Activated naive CD8-positive, alpha-beta T cell treated with anti-CD3 and anti-CD28 coated beads, Interleukin-2, amount 10 ng/mL, durations not matched to agents 7 days and 5 days (primary cell): ENCODE measurements at regions not wholly inside any gene's neighbourhood (a gene's known extent, or its start where the extent isn't known, plus 50 kb on each side); places are given as distances from the start of the nearest gene placed in this dataset.

ENCODE experiments used
- ATAC-seq: fragments of 150-1000 bp; cut with Tn5 transposase; one replicate; pipeline ENCODE4 v1.10.0; 2021; ENCODE audit warnings: low read depth, moderate library complexity
- POLR2A ChIA-PET: fragments of 350-600 bp; sonication (Branson Sonifier 250); formaldehyde crosslinking; loops from one replicate; lab custom pipeline; 2021; ENCODE audit warnings: antibody characterized with exemption; lab: Charles Lee
- DNase-seq: peaks from one replicate; pipeline ENCODE4 v3.0.0; 2021
- H3K27ac Mint-ChIP-seq: one replicate; pipeline ENCODE4 v1.8.0; 2022; ENCODE audit warnings: mild to moderate bottlenecking, mixed read lengths
- H3K27me3 Mint-ChIP-seq: one replicate; pipeline ENCODE4 v1.8.0; 2022; ENCODE audit warnings: mild to moderate bottlenecking, moderate library complexity, mixed read lengths
- H3K36me3 Mint-ChIP-seq: one replicate; pipeline ENCODE4 v1.8.0; 2021; ENCODE audit warnings: mild to moderate bottlenecking, mixed read lengths
- H3K4me1 Mint-ChIP-seq: one replicate; pipeline ENCODE4 v1.8.0; 2021; ENCODE audit warnings: mixed read lengths
- H3K4me3 Mint-ChIP-seq: one replicate; pipeline ENCODE4 v1.8.0; 2022; ENCODE audit warnings: mild to moderate bottlenecking, moderate library complexity, mixed read lengths
- H3K9me3 Mint-ChIP-seq: one replicate; pipeline ENCODE4 v1.8.0; 2021; ENCODE audit warnings: mixed read lengths

GRCh38 chr21:32172106-32172505 is 106.7 kb downstream of the MIS18A start:
- no peaks in the 10 kb centered on the region for H3K4me1 Mint-ChIP-seq
- POLR2A ChIA-PET = no interaction called here
- H3K27ac Mint-ChIP-seq = no peak overlapping the region
- ATAC-seq (no peak), DNase-seq (no peak)
- peaks cover 20% of the 10 kb centered on the region for H3K27me3 Mint-ChIP-seq
- no peaks in the 10 kb centered on the region for H3K36me3 Mint-ChIP-seq
- H3K9me3 Mint-ChIP-seq = no peaks in the 10 kb centered on the region
- H3K4me3 Mint-ChIP-seq = no peak overlapping the region

DNA sequence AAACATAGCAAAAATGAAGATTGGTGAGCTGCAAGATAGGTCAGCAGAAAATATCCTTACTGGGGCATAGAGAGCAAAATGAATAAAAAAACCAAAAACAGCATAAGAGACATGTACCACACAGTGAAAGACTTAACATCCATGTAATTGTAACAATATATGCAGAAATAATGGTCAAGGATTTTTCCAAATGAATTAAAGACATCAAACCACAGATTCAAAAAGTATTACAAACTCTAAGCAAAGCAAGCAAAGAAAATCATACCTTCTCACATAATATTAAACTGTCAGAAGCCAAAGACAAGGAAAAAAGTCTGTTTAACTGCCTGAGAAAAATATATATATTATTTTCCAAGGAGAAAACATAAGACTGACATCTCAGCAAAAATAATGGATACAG is 111.3 kb downstream of the MIS18A start:
- no peaks in the 10 kb centered on the region for H3K36me3 Mint-ChIP-seq
- H3K4me1 Mint-ChIP-seq = no peaks in the 10 kb centered on the region
- H3K27ac Mint-ChIP-seq = no peak overlapping the region
- H3K27me3 Mint-ChIP-seq = peaks cover 25% of the 10 kb centered on the region
- DNase-seq (no peak), ATAC-seq (no peak)
- no peaks in the 10 kb centered on the region for H3K9me3 Mint-ChIP-seq
- POLR2A ChIA-PET = no interaction called here
- no peak overlapping the region for H3K4me3 Mint-ChIP-seq

DNA sequence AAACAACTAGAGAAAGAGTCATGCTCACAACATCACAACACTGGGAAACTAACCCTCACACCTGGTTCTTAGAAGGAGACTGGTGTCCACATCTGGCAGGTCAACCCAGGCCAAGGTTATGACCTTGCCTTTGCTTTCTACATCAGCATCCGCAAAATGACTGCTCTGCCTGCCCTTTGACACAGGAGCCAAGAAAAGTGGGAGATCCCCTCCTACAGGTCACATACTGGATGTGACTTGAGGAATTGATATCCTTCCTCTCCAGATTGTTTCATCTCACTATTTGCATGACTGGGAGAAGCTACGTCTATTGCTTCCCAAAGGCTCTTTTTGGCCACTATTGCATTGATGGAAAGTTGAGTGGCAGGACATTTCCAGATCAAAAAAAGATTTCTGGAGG is 115.5 kb downstream of the MIS18A start:
- Mint-ChIP-seq H3K4me1 (no peaks in the 10 kb centered on the region), H3K27ac (no peak overlapping the region), H3K9me3 (no peaks in the 10 kb centered on the region), H3K4me3 (no peak overlapping the region), H3K27me3 (peaks cover 21% of the 10 kb centered on the region), H3K36me3 (no peaks in the 10 kb centered on the region)
- ATAC-seq = no peak
- POLR2A ChIA-PET = no interaction called here
- DNase-seq = no peak

GRCh38 chr21:32162727-32163320 is 116.0 kb downstream of the MIS18A start:
- ATAC-seq (no peak), DNase-seq (no peak)
- no peaks in the 10 kb centered on the region for H3K9me3 Mint-ChIP-seq
- H3K36me3 Mint-ChIP-seq = no peaks in the 10 kb centered on the region
- H3K4me3 Mint-ChIP-seq = no peak overlapping the region
- peaks cover 16% of the 10 kb centered on the region for H3K27me3 Mint-ChIP-seq
- POLR2A ChIA-PET = no interaction called here
- no peaks in the 10 kb centered on the region for H3K4me1 Mint-ChIP-seq
- no peak overlapping the region for H3K27ac Mint-ChIP-seq

GRCh38 chr21:32155226-32155625 is 123.6 kb downstream of the MIS18A start:
- ATAC-seq (no peak), DNase-seq (no peak)
- no peaks in the 10 kb centered on the region for H3K4me1 Mint-ChIP-seq
- no peaks in the 10 kb centered on the region for H3K9me3 Mint-ChIP-seq
- POLR2A ChIA-PET = no interaction called here
- no peak overlapping the region for H3K4me3 Mint-ChIP-seq
- H3K36me3 Mint-ChIP-seq = no peaks in the 10 kb centered on the region
- no peak overlapping the region for H3K27ac Mint-ChIP-seq
- H3K27me3 Mint-ChIP-seq = peaks cover 8% of the 10 kb centered on the region

DNA sequence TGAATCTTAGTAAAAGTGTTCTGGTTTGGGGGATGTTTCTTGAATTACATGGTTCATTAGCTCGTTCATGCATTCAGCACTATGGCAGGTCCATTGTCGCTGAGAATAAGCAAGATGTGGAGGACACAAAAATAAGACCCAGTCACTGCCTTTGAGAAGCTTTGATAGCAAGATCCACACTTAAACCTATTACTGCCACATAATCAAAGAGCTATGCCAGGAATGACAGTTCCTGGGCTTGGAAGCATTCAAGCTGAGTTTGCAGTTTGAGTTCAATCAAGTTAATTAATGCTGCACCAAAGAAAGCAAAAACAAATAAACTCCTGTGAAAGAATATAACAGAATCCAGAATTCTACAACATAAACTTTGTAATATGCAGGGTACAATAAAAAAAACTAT is 131.8 kb downstream of the MIS18A start:
- Mint-ChIP-seq H3K27ac (no peak overlapping the region), H3K4me1 (no peaks in the 10 kb centered on the region), H3K36me3 (no peaks in the 10 kb centered on the region), H3K27me3 (peaks cover 4% of the 10 kb centered on the region), H3K4me3 (no peak overlapping the region), H3K9me3 (no peaks in the 10 kb centered on the region)
- no peak for ATAC-seq
- DNase-seq = no peak
- POLR2A ChIA-PET = no interaction called here

- H3K4me3 Mint-ChIP-seq = no peak overlapping the region
- POLR2A ChIA-PET = no interaction called here
- no peaks in the 10 kb centered on the region for H3K9me3 Mint-ChIP-seq
- ATAC-seq (no peak), DNase-seq (no peak)
- peaks cover 4% of the 10 kb centered on the region for H3K27me3 Mint-ChIP-seq
- no peaks in the 10 kb centered on the region for H3K36me3 Mint-ChIP-seq
- no peaks in the 10 kb centered on the region for H3K4me1 Mint-ChIP-seq
- no peak overlapping the region for H3K27ac Mint-ChIP-seq
These were observed 134.0 kb downstream of the MIS18A start for GRCh38 chr21:32144851-32145250.

- POLR2A ChIA-PET = no interaction called here
- Mint-ChIP-seq H3K9me3 (no peaks in the 10 kb centered on the region), H3K4me3 (no peak overlapping the region), H3K4me1 (no peaks in the 10 kb centered on the region), H3K36me3 (no peaks in the 10 kb centered on the region), H3K27me3 (peaks cover 4% of the 10 kb centered on the region), H3K27ac (no peak overlapping the region)
- ATAC-seq = no peak
- no peak for DNase-seq
These were observed 135.5 kb downstream of the MIS18A start for GRCh38 chr21:32143241-32143939.

- Mint-ChIP-seq H3K27me3 (peaks cover 2% of the 10 kb centered on the region), H3K9me3 (peaks cover 4% of the 10 kb centered on the region), H3K36me3 (no peaks in the 10 kb centered on the region), H3K4me3 (no peak overlapping the region), H3K27ac (no peak overlapping the region), H3K4me1 (peaks cover 3% of the 10 kb centered on the region)
- POLR2A ChIA-PET = no interaction called here
- no peak for ATAC-seq
- no peak for DNase-seq
These were observed 137.6 kb downstream of the MIS18A start for GRCh38 chr21:32141318-32141633.

GRCh38 chr21:32140604-32141317 is 138.1 kb downstream of the MIS18A start:
- Mint-ChIP-seq H3K27me3 (peaks cover 2% of the 10 kb centered on the region), H3K4me3 (no peak overlapping the region), H3K36me3 (no peaks in the 10 kb centered on the region), H3K9me3 (peaks cover 4% of the 10 kb centered on the region), H3K27ac (no peak overlapping the region), H3K4me1 (peaks cover 3% of the 10 kb centered on the region)
- POLR2A ChIA-PET = no interaction called here
- ATAC-seq = no peak
- DNase-seq = no peak

GRCh38 chr21:32140151-32140550 is 138.7 kb downstream of the MIS18A start:
- no peak for ATAC-seq
- Mint-ChIP-seq H3K27ac (no peak overlapping the region), H3K4me1 (peaks cover 3% of the 10 kb centered on the region), H3K9me3 (peaks cover 4% of the 10 kb centered on the region), H3K36me3 (no peaks in the 10 kb centered on the region), H3K4me3 (no peak overlapping the region), H3K27me3 (peaks cover 2% of the 10 kb centered on the region)
- POLR2A ChIA-PET = no interaction called here
- DNase-seq = no peak

- ATAC-seq = no peak
- no peak overlapping the region for H3K4me3 Mint-ChIP-seq
- H3K9me3 Mint-ChIP-seq = peaks cover 6% of the 10 kb centered on the region
- no peak overlapping the region for H3K27ac Mint-ChIP-seq
- no peaks in the 10 kb centered on the region for H3K36me3 Mint-ChIP-seq
- DNase-seq = no peak
- POLR2A ChIA-PET = no interaction called here
- H3K4me1 Mint-ChIP-seq = peaks cover 3% of the 10 kb centered on the region
- H3K27me3 Mint-ChIP-seq = peaks cover 2% of the 10 kb centered on the region
These were observed 140.2 kb downstream of the MIS18A start for GRCh38 chr21:32138658-32139057.

GRCh38 chr21:32137931-32138330 is 140.9 kb downstream of the MIS18A start:
- Mint-ChIP-seq H3K4me3 (no peak overlapping the region), H3K27ac (no peak overlapping the region), H3K9me3 (peaks cover 6% of the 10 kb centered on the region), H3K36me3 (no peaks in the 10 kb centered on the region), H3K4me1 (peaks cover 3% of the 10 kb centered on the region), H3K27me3 (peaks cover 2% of the 10 kb centered on the region)
- POLR2A ChIA-PET = no interaction called here
- DNase-seq (no peak), ATAC-seq (no peak)

- H3K4me3 Mint-ChIP-seq = no peak overlapping the region
- H3K9me3 Mint-ChIP-seq = peaks cover 6% of the 10 kb centered on the region
- H3K4me1 Mint-ChIP-seq = peaks cover 3% of the 10 kb centered on the region
- POLR2A ChIA-PET = no interaction called here
- H3K27me3 Mint-ChIP-seq = peaks cover 2% of the 10 kb centered on the region
- no peak for DNase-seq
- no peak for ATAC-seq
- no peak overlapping the region for H3K27ac Mint-ChIP-seq
- H3K36me3 Mint-ChIP-seq = no peaks in the 10 kb centered on the region
These were observed 141.6 kb downstream of the MIS18A start for GRCh38 chr21:32137266-32137665.
